ENCODE measurements at regions not wholly inside any gene's neighbourhood (a gene's known extent, or its start where the extent isn't known, plus 50 kb on each side); places are given as distances from the start of the nearest gene placed in this dataset.

- no peak for DNase-seq
Measured at GRCh38 chr10:120984221-120984620, 133.1 kb downstream of the WDR11 start.

- DNase-seq, result no peak
Measured at GRCh38 chr10:120987359-120987758, 136.2 kb downstream of the WDR11 start.

GRCh38 chr10:120988751-120989150, 137.6 kb downstream of the WDR11 start:
- no peak for DNase-seq

GRCh38 chr10:120989279-120989678, 138.1 kb downstream of the WDR11 start:
- DNase-seq, result no peak

- DNase-seq, result no peak
Measured at GRCh38 chr10:120989996-120990598, 138.9 kb downstream of the WDR11 start.

GRCh38 chr10:120990831-120991230, 139.7 kb downstream of the WDR11 start:
- DNase-seq, result no peak

- DNase-seq, result no peak
Measured at GRCh38 chr10:120993089-120993488, 141.9 kb downstream of the WDR11 start.

- DNase-seq, result no peak
Measured at GRCh38 chr10:120995768-120996167, 144.6 kb downstream of the WDR11 start.

GRCh38 chr10:120996456-120997034, 145.4 kb downstream of the WDR11 start:
- DNase-seq, result no peak

GRCh38 chr10:120997313-120997712, 146.2 kb downstream of the WDR11 start:
- DNase-seq, result no peak

- DNase-seq, result no peak
Measured at GRCh38 chr10:120997756-120998155, 146.6 kb downstream of the WDR11 start.

GRCh38 chr10:120998251-120998650, 147.1 kb downstream of the WDR11 start:
- no peak for DNase-seq

- no peak for DNase-seq
Measured at GRCh38 chr10:120998782-120999285, 147.7 kb downstream of the WDR11 start.

- DNase-seq, result no peak
Measured at GRCh38 chr10:120999868-121000267, 148.7 kb downstream of the WDR11 start.

- no peak for DNase-seq
Measured at GRCh38 chr10:121002586-121003205, 151.5 kb downstream of the WDR11 start.

- DNase-seq, result no peak
Measured at GRCh38 chr10:121005948-121006587, 154.9 kb downstream of the WDR11 start.

- DNase-seq, result no peak
Measured at GRCh38 chr10:121007264-121007663, 156.1 kb downstream of the WDR11 start.

GRCh38 chr10:121015916-121016315, 164.8 kb downstream of the WDR11 start:
- no peak for DNase-seq

GRCh38 chr10:121024905-121025584, 173.9 kb downstream of the WDR11 start:
- no peak for DNase-seq

- DNase-seq, result no peak
Measured at GRCh38 chr10:121025731-121026130, 174.6 kb downstream of the WDR11 start.

GRCh38 chr10:121027371-121027770, 176.2 kb downstream of the WDR11 start:
- no peak for DNase-seq

- no peak for DNase-seq
Measured at GRCh38 chr10:121032460-121032859, 181.3 kb downstream of the WDR11 start.

- no peak for DNase-seq
Measured at GRCh38 chr10:121033366-121033765, 182.2 kb downstream of the WDR11 start.
